Testis (tissue), 2 donors: ENCODE measurements at regions not wholly inside any gene's neighbourhood (a gene's known extent, or its start where the extent isn't known, plus 50 kb on each side); places are given as distances from the start of the nearest gene placed in this dataset.

ENCODE experiments used
- CTCF ChIP-seq, 3 experiments: fragments of 450-650 bp in 2 of 3; fragments of 200-600 bp in 1 of 3; sonication (generic) in 1 of 3; IDR thresholded peaks; one replicate each; pipeline ENCODE4 v1.5.1; 2016 to 2019; ENCODE audit warnings: antibody characterized with exemption in 3 of 3, mild to moderate bottlenecking in 2 of 3, moderate library complexity in 1 of 3
- POLR2A ChIP-seq: fragments of 450-650 bp; IDR thresholded peaks from one replicate; pipeline ENCODE4 v1.6.1; 2017; ENCODE audit warnings: antibody characterized with exemption, mild to moderate bottlenecking, moderate library complexity

- TF ChIP-seq CTCF (IDR thresholded peaks at IDR 0.05), result no peak
- no peak for TF ChIP-seq POLR2A
Observed at GRCh38 chr11:37929100-37929653, 1331.1 kb upstream of the RAG2 start.
